Epithelial cell of prostate (primary cell): ENCODE measurements at regions not wholly inside any gene's neighbourhood (a gene's known extent, or its start where the extent isn't known, plus 50 kb on each side); places are given as distances from the start of the nearest gene placed in this dataset.
"Not testable (repeated sequence)": the region's sequence is repeated elsewhere in the genome, so short reads cannot be mapped to it uniquely, and the experiment has no call there.

Experiments
- DNase-seq: peaks from one replicate; pipeline ENCODE4 v3.0.0-alpha.2; 2011; ENCODE audit warnings: low read depth, low spot score
- H3K27ac ChIP-seq: fragments of 450-650 bp; 2 replicates; pipeline ENCODE4 v1.5.1; 2017; ENCODE audit warnings: mild to moderate bottlenecking

DNA sequence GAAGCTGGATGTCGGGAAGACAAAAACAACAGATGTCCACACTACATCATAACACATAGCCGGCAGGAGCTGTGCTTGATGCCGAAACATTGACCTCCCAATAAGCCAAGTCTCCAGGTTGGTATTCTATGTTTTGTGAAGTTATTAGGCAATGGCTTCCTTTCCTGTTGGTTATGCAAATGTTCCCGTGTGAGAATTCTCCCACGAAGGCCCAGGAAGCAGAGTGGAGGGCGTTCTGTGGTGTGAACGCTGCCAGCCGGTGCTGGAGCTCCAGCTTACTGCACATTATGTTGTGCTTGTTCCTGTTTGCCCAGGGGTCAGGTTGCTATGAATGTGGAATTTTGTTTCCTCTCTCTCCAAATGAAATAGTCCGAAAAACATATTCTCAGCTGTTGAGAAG, 156.4 kb upstream of the HMGA2 start:
- H3K27ac ChIP-seq = peak overlapping the region; percentile 99
- no peak for DNase-seq

GRCh38 chr12:65668981-65669695, 155.1 kb upstream of the HMGA2 start:
- peak overlapping the region; percentile 99 for H3K27ac ChIP-seq
- no peak for DNase-seq

GRCh38 chr12:65670775-65671174, 153.5 kb upstream of the HMGA2 start:
- peak overlapping the region; percentile 99 for H3K27ac ChIP-seq
- DNase-seq = peak; percentile 96

- DNase-seq = no peak
- peak overlapping the region; percentile 99 for H3K27ac ChIP-seq
Measured at GRCh38 chr12:65672441-65672840, 151.8 kb upstream of the HMGA2 start.

DNA sequence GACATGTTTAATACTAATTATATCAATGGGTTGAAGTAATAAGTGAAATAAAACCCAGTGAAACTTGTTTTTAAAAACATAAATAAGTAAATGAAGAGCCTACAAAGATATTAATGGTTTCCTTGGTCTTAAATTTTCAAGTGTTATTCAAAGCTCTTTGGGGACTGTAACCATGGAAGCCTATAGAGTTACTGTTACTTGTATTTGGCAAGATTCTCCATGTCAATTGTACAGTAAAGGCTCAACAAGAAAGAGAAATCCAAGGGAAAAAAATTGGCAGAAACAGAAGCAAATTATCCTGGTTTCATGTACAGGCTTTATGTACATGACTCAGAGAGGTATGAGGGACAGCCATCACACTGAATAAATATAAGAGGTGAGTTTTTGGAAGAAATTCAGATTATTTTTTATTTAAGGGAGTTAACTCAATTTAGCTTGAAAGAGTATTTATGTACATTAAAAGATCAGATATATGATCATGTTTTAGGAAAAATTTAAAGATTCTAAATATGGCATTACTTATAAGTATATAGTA, 151.1 kb upstream of the HMGA2 start:
- DNase-seq = no peak
- peak overlapping the region; percentile 99 for H3K27ac ChIP-seq

- DNase-seq = no peak
Measured at GRCh38 chr12:65673732-65674131, 150.6 kb upstream of the HMGA2 start.

GRCh38 chr12:65675141-65675621, 149.1 kb upstream of the HMGA2 start:
- no peak overlapping the region for H3K27ac ChIP-seq
- DNase-seq = no peak

More at GRCh38 chr12:65673732-65674131, 150.6 kb upstream of the HMGA2 start:
- peak overlapping the region; percentile 99 for H3K27ac ChIP-seq

DNA sequence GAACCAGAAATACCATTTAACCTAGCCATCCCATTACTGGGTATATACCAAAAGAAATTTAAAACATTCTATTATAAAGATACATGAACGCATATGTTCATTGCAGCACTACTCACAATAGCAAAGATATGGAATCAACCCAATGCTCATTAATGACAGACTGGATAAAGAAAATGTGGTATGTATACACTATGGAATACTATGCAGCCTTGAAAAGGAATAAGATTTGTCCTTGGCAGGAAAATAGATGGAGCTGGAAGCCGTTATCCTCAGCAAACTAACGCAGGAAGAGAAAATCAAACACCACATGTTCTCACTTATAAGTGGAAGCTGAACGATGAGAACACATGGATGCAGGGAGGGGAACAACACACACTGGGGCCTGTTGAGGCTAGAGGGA, 146.1 kb upstream of the HMGA2 start:
- H3K27ac ChIP-seq, DNase-seq: not testable (repeated sequence)

DNA sequence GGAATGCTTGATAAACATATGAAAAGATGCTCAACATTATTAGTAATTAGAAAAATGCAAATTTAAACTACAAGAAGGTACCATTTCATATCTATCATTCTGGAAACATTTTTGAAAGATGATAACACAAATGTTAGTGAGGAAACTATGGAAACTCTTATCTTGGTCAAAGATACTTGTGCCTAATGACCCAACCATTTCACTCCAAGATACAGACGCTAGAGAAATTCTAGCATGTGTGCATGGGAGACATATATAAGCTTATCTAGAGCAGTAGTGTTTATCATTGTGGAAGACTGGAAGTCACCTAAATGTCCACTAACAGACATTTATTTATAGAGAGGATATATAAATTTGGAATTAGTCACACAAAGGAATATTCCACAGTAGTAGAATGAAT, 143.1 kb upstream of the HMGA2 start:
- H3K27ac ChIP-seq = no peak overlapping the region
- DNase-seq = no peak

DNA sequence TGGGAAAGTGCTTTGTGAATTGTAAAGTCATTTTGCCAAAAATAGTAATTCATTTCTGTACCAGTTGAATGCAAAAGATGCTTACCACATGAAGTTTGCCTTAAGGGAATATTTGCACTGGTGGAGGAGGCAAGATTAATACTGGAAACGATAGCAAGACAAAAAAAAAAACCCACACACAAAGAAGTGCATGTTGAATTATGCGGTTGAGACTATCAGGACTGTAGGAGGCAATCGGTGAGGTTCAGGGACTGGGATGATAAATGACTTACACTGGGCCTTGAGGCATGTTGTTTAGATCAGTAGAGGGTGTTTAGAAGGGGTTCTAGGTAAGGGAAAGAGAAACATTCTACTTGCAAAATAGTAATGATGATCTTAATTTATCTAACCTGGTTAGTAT, 142.2 kb upstream of the HMGA2 start:
- no peak for DNase-seq

GRCh38 chr12:65684906-65685305, 139.4 kb upstream of the HMGA2 start:
- no peak for DNase-seq
- peak overlapping the region; percentile 9 for H3K27ac ChIP-seq

More for the DNA sequence above, 142.2 kb upstream of the HMGA2 start:
- H3K27ac ChIP-seq = no peak overlapping the region

- H3K27ac ChIP-seq = peak overlapping the region; percentile 9
- DNase-seq = no peak
Measured at GRCh38 chr12:65685514-65685913, 138.8 kb upstream of the HMGA2 start.

DNA sequence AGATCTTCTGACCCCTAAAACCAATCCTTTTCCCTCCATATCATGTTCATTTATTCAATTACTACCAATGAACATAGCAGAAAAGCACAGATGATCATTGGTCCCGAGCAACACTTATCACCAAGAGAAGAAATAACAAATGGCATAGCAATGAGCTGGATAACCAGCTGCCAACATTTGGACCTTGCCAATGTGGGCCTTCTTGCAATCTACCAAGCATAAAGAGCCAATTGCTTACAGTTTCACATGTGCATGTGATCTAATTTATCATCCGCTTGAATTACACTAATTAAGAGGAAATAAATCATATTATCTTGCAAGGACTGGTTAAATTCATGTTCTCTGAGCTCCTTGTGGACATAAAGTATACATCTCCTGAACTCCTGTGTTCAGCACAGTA, 134.8 kb upstream of the HMGA2 start:
- DNase-seq = no peak
- H3K27ac ChIP-seq = no peak overlapping the region

DNA sequence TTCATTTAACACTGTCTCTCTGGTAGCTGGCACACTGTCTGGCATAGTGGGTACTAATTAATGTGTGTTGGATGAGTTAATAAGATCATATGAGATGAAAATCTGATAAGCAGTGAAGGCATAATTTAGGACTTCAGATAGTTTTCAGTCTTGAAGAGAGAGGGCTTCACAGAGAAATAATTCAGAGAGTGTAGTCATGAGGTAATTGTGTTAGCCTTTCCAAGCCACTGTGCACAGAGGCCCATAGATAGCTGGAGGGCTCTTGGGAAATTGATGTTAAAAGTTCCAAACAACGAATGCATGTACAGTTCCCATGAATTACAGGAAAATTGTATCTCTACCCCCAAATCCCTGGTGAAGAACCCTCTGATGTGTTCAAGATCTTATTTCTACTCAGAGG, 133.8 kb upstream of the HMGA2 start:
- H3K27ac ChIP-seq = no peak overlapping the region

GRCh38 chr12:65694130-65694529, 130.2 kb upstream of the HMGA2 start:
- peak overlapping the region; percentile 93 for H3K27ac ChIP-seq
- DNase-seq = no peak

More for the DNA sequence above, 133.8 kb upstream of the HMGA2 start:
- no peak for DNase-seq

DNA sequence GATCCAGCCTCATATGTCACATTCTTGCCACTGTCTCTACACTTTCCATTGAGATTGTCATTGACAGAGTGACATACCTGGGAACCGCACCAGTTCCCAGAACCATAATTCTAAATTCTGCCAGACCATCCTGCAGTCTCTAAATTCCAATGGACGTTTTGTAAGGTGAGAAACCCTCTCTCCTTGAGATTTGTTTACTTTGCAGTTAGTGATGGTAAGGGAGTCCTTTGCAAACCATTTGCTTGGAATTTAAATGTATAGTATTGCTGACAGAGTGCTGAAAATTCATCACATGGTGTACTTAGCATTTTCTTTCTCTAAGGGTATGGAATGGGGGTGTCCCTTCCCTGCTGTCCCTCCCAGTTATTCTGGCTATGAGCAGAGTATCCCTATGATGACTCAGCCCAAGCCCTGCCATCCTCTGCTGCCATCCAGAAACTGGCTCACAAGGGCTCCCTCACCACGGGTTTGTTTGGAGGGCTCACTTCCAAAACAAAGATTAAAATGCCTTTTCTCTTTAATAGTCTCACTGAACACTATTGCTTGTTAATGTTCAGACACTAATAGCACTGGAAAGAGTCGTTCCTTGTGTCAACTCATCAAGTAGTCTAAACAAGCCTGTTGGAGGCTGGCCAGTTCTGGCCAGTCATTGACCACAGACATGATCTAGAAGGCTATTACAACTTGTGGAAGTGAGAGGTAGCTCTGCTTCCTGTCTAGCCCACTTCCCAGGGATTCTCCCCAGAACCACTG, 129.0 kb upstream of the HMGA2 start:
- DNase-seq = peak; percentile 89
- peak overlapping the region; percentile 93 for H3K27ac ChIP-seq

GRCh38 chr12:65696227-65696626, 128.1 kb upstream of the HMGA2 start:
- peak; percentile 20 for DNase-seq
- peak overlapping the region; percentile 93 for H3K27ac ChIP-seq

DNA sequence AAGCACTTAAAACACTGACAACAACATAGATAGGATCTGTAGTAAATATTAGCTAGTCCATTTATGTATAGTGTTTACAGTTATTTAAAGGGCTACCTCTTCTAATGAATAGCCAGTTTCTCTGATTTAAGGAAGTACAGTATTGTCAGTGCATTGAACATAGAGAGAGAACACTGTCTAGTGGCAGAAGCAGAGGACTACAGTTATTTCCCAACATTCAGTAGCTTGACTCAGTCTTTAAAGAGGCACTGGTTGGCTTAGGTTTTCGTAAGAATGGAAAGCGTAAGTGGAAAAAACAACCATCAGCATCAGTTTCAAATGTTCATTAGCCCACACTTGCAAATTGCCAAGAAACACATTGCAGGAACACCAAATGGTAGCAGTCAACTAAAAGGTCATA, 125.0 kb upstream of the HMGA2 start:
- DNase-seq = no peak

GRCh38 chr12:65703176-65703575, 121.1 kb upstream of the HMGA2 start:
- DNase-seq = no peak
- H3K27ac ChIP-seq = no peak overlapping the region

More for the DNA sequence above, 125.0 kb upstream of the HMGA2 start:
- peak overlapping the region; percentile 26 for H3K27ac ChIP-seq

GRCh38 chr12:65705380-65705876, 118.9 kb upstream of the HMGA2 start:
- no peak overlapping the region for H3K27ac ChIP-seq
- no peak for DNase-seq

DNA sequence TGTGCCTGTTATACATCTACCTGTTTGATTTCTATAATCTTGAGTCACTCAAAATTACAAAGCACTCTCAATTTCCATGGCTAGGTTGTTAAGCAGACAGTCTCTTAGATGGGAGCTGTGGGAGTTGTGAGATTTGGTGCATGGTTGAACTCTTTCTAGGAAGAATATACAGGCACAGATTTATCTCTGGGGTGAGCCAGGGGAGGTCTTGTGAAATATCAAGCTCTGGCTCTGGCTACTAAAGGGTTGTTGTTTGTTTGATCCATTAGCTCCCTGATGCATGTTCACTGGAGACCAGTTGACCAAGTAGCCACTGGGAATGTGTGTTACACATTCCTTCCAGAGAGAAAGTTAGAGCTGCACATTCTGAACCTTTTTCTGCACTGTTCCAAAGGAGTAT, 117.2 kb upstream of the HMGA2 start:
- DNase-seq = no peak
- no peak overlapping the region for H3K27ac ChIP-seq
